GM23338 (cell line): ENCODE measurements at regions not wholly inside any gene's neighbourhood (a gene's known extent, or its start where the extent isn't known, plus 50 kb on each side); places are given as distances from the start of the nearest gene placed in this dataset.

ENCODE experiments used
- CREB1 ChIP-seq: fragments of 250-450 bp; sonication (Bioruptor Pico); IDR thresholded peaks from 2 replicates; pipeline ENCODE4 v1.5.0; 2020; ENCODE audit warnings: low read depth, mild to moderate bottlenecking, moderate library complexity
- EZH2 ChIP-seq: fragments of 200-600 bp; sonication (generic); IDR thresholded peaks from one replicate; pipeline ENCODE4 v1.8.0; 2017; ENCODE audit warnings: antibody characterized with exemption, mild to moderate bottlenecking, low read depth; ENCODE audit not compliant: unreplicated experiment
- EZH2phosphoT487 ChIP-seq: fragments of 200-600 bp; sonication (generic); IDR thresholded peaks from one replicate; pipeline ENCODE4 v1.8.1; 2018; ENCODE audit warnings: antibody characterized with exemption; ENCODE audit not compliant: unreplicated experiment
- JUNB ChIP-seq: IDR thresholded peaks from one replicate; pipeline ENCODE4 v1.6.1; 2016; ENCODE audit warnings: antibody characterized with exemption; ENCODE audit not compliant: unreplicated experiment
- POLR2AphosphoS5 ChIP-seq: IDR thresholded peaks from 2 replicates; pipeline ENCODE4 v1.6.1; 2016; ENCODE audit warnings: antibody characterized with exemption, low read depth
- REST ChIP-seq: IDR thresholded peaks from one replicate; pipeline ENCODE4 v1.6.1; 2018; ENCODE audit warnings: antibody characterized with exemption; ENCODE audit not compliant: unreplicated experiment
- STAT1 ChIP-seq: IDR thresholded peaks from one replicate; pipeline ENCODE4 v1.6.1; 2016; ENCODE audit warnings: antibody characterized with exemption; ENCODE audit not compliant: unreplicated experiment
- ZNF331 ChIP-seq: fragments of 250-450 bp; sonication (Bioruptor Pico); IDR thresholded peaks from 2 replicates; pipeline ENCODE4 v1.5.0; 2020; ENCODE audit warnings: low read depth, mild to moderate bottlenecking, moderate library complexity
- TF ChIP-seq, protein P1 (sequence below), 2 experiments: fragments of 200-600 bp in 1 of 2; sonication (generic) in 1 of 2; conservative IDR thresholded peaks; 2 replicates each; pipeline versions ENCODE4 v1.5.1 to v1.6.1; 2016 to 2017; ENCODE audit warnings: antibody characterized with exemption in 2 of 2, low read depth in 2 of 2, mild to moderate bottlenecking in 2 of 2, moderate library complexity in 1 of 2

- TF ChIP-seq, protein P1, sequence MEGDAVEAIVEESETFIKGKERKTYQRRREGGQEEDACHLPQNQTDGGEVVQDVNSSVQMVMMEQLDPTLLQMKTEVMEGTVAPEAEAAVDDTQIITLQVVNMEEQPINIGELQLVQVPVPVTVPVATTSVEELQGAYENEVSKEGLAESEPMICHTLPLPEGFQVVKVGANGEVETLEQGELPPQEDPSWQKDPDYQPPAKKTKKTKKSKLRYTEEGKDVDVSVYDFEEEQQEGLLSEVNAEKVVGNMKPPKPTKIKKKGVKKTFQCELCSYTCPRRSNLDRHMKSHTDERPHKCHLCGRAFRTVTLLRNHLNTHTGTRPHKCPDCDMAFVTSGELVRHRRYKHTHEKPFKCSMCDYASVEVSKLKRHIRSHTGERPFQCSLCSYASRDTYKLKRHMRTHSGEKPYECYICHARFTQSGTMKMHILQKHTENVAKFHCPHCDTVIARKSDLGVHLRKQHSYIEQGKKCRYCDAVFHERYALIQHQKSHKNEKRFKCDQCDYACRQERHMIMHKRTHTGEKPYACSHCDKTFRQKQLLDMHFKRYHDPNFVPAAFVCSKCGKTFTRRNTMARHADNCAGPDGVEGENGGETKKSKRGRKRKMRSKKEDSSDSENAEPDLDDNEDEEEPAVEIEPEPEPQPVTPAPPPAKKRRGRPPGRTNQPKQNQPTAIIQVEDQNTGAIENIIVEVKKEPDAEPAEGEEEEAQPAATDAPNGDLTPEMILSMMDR (conservative IDR thresholded peaks at IDR 0.05; ENCODE audit: low read depth in 2 of 2), result no peak
- no peak for TF ChIP-seq CREB1 (CRISPR knock-in tag)
- no peak for TF ChIP-seq JUNB
- no peak for TF ChIP-seq EZH2phosphoT487
- TF ChIP-seq POLR2AphosphoS5, result no peak
- no peak for TF ChIP-seq EZH2
- TF ChIP-seq REST, result no peak
- TF ChIP-seq STAT1, result no peak
- no peak for TF ChIP-seq ZNF331
These were observed 569.6 kb downstream of the ZNF674 start for GRCh38 chrX:45975633-45976032.
